Large intestine (tissue), 3 donors: ENCODE measurements at regions not wholly inside any gene's neighbourhood (a gene's known extent, or its start where the extent isn't known, plus 50 kb on each side); places are given as distances from the start of the nearest gene placed in this dataset.

Experiments used
- DNase-seq, 2 donors: peaks; one replicate each; pipeline versions ENCODE4 v3.0.0 to v3.0.0-alpha.2; 2013
- H3K27ac ChIP-seq: one replicate; pipeline ENCODE4 v1.5.1; 2013; ENCODE audit warnings: low read length
- H3K27me3 ChIP-seq: 2 replicates; pipeline ENCODE4 v1.6.1; 2013; ENCODE audit warnings: low read length; ENCODE audit not compliant: control insufficient read depth, insufficient read depth
- H3K36me3 ChIP-seq: 2 replicates; pipeline ENCODE4 v1.6.1; 2013; ENCODE audit warnings: low read length; ENCODE audit not compliant: control insufficient read depth, insufficient read depth
- H3K4me1 ChIP-seq: one replicate; pipeline ENCODE4 v1.6.1; 2013; ENCODE audit warnings: low read length; ENCODE audit not compliant: control insufficient read depth, insufficient read depth
- H3K4me3 ChIP-seq: one replicate; pipeline ENCODE4 v1.5.1; 2013; ENCODE audit warnings: low read length
- H3K9me3 ChIP-seq: one replicate; pipeline ENCODE4 v1.6.1; 2013; ENCODE audit warnings: mild to moderate bottlenecking, low read depth, low read length, moderate library complexity; ENCODE audit not compliant: control insufficient read depth
- WGBS: methylation state at CpG from one replicate; pipeline ENCODE4 v1.1.5; 2013; ENCODE audit warnings: low lambda C conversion rate; ENCODE audit not compliant: insufficient coverage; 5-methylcytosine and 5-hydroxymethylcytosine counted together

DNA sequence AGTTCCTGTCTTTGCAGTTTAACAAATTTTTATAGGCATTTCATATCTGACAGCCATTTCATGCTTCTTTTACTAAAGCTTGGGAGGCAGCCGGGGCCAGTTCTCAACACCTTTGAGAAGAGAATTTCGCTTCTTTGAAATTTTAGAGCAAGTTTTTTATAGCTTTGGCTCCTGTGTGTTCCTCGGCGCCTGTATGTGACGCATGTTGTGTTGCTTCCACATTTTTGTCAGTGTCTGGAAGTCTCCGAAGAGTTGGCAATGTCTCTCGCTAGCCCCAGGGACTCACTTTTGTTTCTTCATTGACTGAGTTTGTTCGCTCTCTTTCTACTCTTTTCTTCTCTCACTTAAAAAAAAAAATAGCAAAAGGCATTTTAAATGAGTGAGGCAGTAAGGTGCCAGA, 386.9 kb upstream of the PLXNA2 start:
- H3K27me3 ChIP-seq: no peaks in the 10 kb centered on the region
- H3K9me3 ChIP-seq: no peaks in the 10 kb centered on the region
- H3K36me3 ChIP-seq: no peaks in the 10 kb centered on the region
- H3K4me1 ChIP-seq: no peaks in the 10 kb centered on the region
- WGBS: 90% methylated on average over 3 of the region's 8 CpGs
- no peak overlapping the region for H3K27ac ChIP-seq
- H3K4me3 ChIP-seq: no peak overlapping the region
- no peak for DNase-seq

DNA sequence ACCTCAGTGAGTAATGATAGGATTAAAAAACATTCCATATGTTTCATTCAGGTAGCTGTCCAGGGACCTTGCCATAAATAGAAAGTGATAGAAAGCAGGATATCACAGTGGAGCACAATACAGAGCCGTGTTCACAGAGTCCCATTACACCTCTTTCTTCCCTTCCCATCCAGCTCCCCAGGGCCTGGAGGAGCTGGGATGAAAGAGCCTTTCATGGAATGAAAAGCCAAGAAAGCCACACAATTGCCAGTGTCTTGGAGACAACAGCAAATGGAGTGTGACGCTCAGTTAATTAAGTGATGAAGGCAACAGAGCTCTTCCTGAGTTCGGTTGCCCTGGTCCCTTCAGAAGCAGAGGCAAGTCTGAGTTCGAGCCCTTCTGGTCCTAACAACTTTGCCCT, 387.3 kb upstream of the PLXNA2 start:
- H3K4me1 ChIP-seq: no peaks in the 10 kb centered on the region
- WGBS: no CpG with 5 or more reads among the region's 4 CpGs
- no peaks in the 10 kb centered on the region for H3K9me3 ChIP-seq
- H3K27ac ChIP-seq: no peak overlapping the region
- no peaks in the 10 kb centered on the region for H3K27me3 ChIP-seq
- H3K4me3 ChIP-seq: no peak overlapping the region
- H3K36me3 ChIP-seq: no peaks in the 10 kb centered on the region
- DNase-seq: no peak

- no CpG with 5 or more reads among the region's 5 CpGs for WGBS
- H3K36me3 ChIP-seq: no peaks in the 10 kb centered on the region
- H3K4me3 ChIP-seq: no peak overlapping the region
- no peaks in the 10 kb centered on the region for H3K4me1 ChIP-seq
- peaks cover 6% of the 10 kb centered on the region for H3K27me3 ChIP-seq
- H3K27ac ChIP-seq: no peak overlapping the region
- DNase-seq: no peak
- H3K9me3 ChIP-seq: no peaks in the 10 kb centered on the region
Measured at GRCh38 chr1:208634346-208635140, 390.4 kb upstream of the PLXNA2 start.

DNA sequence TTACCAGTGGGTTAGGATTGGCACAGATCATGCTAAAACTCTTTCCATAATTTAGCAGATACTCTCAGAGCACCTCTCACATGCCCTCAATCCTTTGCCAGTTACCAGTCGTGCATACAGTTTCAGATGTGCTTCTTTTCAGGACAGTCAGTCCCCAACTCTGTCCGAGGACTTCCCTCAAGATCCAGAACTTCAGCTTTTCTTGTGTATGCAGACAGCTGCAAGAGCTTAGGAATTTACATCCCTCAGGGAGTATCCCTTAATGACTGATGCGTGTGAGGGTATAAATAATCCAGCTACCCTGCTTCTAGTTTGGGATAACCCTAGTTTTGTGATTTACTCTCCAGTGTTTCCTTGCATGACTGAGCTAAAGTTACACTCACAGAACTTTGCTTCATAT, 393.0 kb upstream of the PLXNA2 start:
- Histone ChIP-seq H3K36me3 (no peaks in the 10 kb centered on the region), H3K4me1 (no peaks in the 10 kb centered on the region), H3K9me3 (no peaks in the 10 kb centered on the region), H3K27me3 (peaks cover 7% of the 10 kb centered on the region), H3K4me3 (no peak overlapping the region), H3K27ac (no peak overlapping the region)
- no peak for DNase-seq
- no CpG with 5 or more reads among the region's 3 CpGs for WGBS

DNA sequence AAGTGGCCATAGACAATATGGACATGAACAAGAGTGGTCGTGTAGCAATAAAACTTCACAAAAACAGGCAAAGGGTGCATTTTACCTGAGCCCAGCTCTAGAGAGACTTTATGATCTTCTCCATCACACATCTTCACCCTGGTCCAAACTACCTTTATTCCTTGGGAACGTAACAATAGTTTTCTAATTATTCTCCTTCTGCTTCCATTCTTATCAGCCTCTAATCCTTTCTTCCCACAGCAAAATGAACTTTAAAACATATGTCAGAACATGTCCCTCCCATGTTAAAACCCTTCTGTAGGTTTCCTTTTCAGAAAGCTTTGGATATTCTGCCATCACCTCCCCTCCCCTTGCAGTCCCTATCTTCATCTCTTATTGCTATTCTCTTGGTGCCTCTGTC, 395.2 kb upstream of the PLXNA2 start:
- H3K27me3 ChIP-seq: peaks cover 7% of the 10 kb centered on the region
- no peak overlapping the region for H3K4me3 ChIP-seq
- no peaks in the 10 kb centered on the region for H3K4me1 ChIP-seq
- H3K36me3 ChIP-seq: no peaks in the 10 kb centered on the region
- H3K9me3 ChIP-seq: no peaks in the 10 kb centered on the region
- no peak for DNase-seq
- H3K27ac ChIP-seq: no peak overlapping the region
- WGBS: 75% methylated on average over 2 of the region's 2 CpGs

- Histone ChIP-seq H3K4me1 (no peaks in the 10 kb centered on the region), H3K27ac (no peak overlapping the region), H3K9me3 (no peaks in the 10 kb centered on the region), H3K27me3 (peaks cover 7% of the 10 kb centered on the region), H3K36me3 (no peaks in the 10 kb centered on the region), H3K4me3 (no peak overlapping the region)
- DNase-seq: no peak
- no CpG with 5 or more reads among the region's 5 CpGs for WGBS
Measured at GRCh38 chr1:208640295-208640694, 396.1 kb upstream of the PLXNA2 start.

- no peaks in the 10 kb centered on the region for H3K36me3 ChIP-seq
- no peak overlapping the region for H3K4me3 ChIP-seq
- no CpG with 5 or more reads among the region's 4 CpGs for WGBS
- H3K4me1 ChIP-seq: no peaks in the 10 kb centered on the region
- H3K27ac ChIP-seq: no peak overlapping the region
- H3K9me3 ChIP-seq: no peaks in the 10 kb centered on the region
- peaks cover 7% of the 10 kb centered on the region for H3K27me3 ChIP-seq
- no peak for DNase-seq
Measured at GRCh38 chr1:208641579-208642280, 397.5 kb upstream of the PLXNA2 start.

- H3K4me1 ChIP-seq: no peaks in the 10 kb centered on the region
- no peaks in the 10 kb centered on the region for H3K36me3 ChIP-seq
- no peak for DNase-seq
- H3K27me3 ChIP-seq: peaks cover 5% of the 10 kb centered on the region
- H3K27ac ChIP-seq: no peak overlapping the region
- no peaks in the 10 kb centered on the region for H3K9me3 ChIP-seq
- no CpG with 5 or more reads among the region's 7 CpGs for WGBS
- H3K4me3 ChIP-seq: no peak overlapping the region
Measured at GRCh38 chr1:208643005-208643597, 398.9 kb upstream of the PLXNA2 start.

DNA sequence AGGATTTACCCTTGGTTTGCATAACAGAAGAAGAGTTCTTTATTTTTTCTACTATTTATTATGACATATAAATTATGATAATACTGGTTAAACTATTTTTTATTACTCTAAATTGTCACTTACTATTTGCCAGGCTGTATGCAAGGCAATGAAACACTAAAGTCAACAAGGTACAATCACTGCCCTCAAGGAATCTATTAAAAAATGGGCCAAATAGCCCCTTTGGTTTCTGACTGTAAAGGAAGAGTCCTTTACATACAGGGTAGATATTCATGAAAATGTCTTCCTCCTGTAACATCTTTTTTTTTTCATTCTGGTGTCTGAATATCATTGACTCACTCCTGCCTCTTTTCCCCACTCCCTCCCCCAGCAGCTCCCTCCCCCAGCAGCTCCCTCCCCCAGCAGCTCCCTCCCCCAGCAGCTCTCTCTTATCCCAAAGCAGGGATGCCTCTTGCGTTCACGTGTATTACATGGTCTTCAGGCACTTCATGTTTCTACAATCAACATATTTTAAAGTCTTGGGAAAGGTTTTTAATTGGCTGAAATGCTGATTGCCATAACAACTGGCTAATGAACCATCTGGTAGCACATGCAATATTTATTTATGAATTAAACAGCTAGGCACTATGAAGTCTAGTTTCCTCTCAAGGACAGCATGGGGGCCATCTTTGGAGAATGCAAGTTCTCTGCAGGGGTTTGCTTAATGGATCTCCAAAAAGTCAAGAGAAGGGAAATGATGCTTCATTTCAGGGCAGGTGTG, 400.4 kb upstream of the PLXNA2 start:
- no peak for DNase-seq
- no CpG with 5 or more reads among the region's 2 CpGs for WGBS
- Histone ChIP-seq H3K9me3 (no peaks in the 10 kb centered on the region), H3K36me3 (no peaks in the 10 kb centered on the region), H3K27ac (no peak overlapping the region), H3K27me3 (peaks cover 3% of the 10 kb centered on the region), H3K4me3 (no peak overlapping the region), H3K4me1 (no peaks in the 10 kb centered on the region)

DNA sequence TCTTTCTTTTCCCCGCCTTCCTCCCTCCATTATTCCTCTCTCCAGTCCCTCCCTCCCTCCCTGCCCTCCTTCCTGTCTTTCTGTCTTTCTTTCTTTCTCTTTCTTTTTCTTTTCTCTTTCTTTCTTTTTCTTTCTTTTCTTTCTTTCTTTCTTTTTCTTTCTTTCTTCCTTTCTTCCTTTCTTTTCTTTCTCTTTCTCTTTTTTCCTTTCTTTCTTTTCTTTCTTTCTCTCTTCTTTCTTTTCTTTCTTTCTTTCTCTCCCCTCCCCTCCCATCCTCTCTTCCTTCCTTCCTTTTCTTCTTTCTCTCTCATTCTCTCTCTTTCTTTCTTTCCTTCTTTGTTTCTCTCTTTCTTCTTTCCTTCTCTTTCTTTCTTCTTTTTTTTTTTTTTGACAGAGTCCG, 402.2 kb upstream of the PLXNA2 start:
- Histone ChIP-seq H3K36me3 (no peaks in the 10 kb centered on the region), H3K27ac (no peak overlapping the region), H3K27me3 (peaks cover 9% of the 10 kb centered on the region), H3K4me3 (no peak overlapping the region), H3K9me3 (no peaks in the 10 kb centered on the region), H3K4me1 (no peaks in the 10 kb centered on the region)
- WGBS: 90% methylated on average over 1 of the region's 2 CpGs
- DNase-seq: no peak
